ENCODE measurements at regions not wholly inside any gene's neighbourhood (a gene's known extent, or its start where the extent isn't known, plus 50 kb on each side); places are given as distances from the start of the nearest gene placed in this dataset.

DNA sequence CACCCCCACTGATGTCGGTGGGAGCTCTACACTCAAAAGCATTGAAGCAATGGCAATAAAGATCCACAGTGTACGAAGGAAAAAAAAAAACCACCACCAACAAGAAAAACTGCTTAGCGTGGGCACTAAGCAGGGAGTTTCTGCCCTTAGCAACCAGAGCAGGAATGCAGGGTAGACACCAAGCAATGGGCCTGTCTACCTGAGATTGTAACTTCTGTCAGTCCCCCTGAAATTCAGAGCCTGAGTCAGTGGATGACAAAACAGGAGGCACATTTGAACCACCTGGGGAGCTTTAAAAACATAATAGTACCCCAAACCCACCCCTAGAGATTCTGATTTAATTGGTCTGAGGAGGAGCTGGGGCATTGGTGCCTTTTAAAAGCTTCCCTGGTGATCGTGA, 275.2 kb downstream of the SATB1 start:
- no peaks in the 10 kb centered on the region for H3K79me1 ChIP-seq (ENCODE audit: insufficient read depth, low read depth, low read length, poor library complexity, severe bottlenecking)
- H3K27ac ChIP-seq (ENCODE audit: insufficient read length, low read depth, low read length), result no peak overlapping the region
- no peak overlapping the region for H2AK5ac ChIP-seq (ENCODE audit: insufficient read length, low read length)
- no peak overlapping the region for H3K18ac ChIP-seq (ENCODE audit: insufficient read length, low read depth, low read length)
- H4K5ac ChIP-seq (ENCODE audit: insufficient read length, low read depth, low read length), result no peak overlapping the region
- H3K27me3 Mint-ChIP-seq (ENCODE audit: low read depth), result no peaks in the 10 kb centered on the region
- H4K20me1 ChIP-seq (ENCODE audit: control insufficient read depth, insufficient read depth, insufficient read length), result no peaks in the 10 kb centered on the region
- no peaks in the 10 kb centered on the region for H3K79me2 ChIP-seq (ENCODE audit: insufficient read depth, low read length)
- no peak overlapping the region for H3K9ac ChIP-seq (ENCODE audit: extremely low read depth, insufficient read length, low read length)
- peaks cover 4% of the 10 kb centered on the region; the same call in 1 of the 2 replicates for H3K4me1 ChIP-seq (ENCODE audit: insufficient read depth, low read length)
- no peak overlapping the region for H3K23ac ChIP-seq (ENCODE audit: insufficient read length, low read depth, low read length)
- H3K27ac Mint-ChIP-seq, result peak overlapping the region in 1 of 3 experiments; percentile 23; a peak in 3 of 7 replicates
- no peaks in the 10 kb centered on the region for H3K9me3 Mint-ChIP-seq
- H3K4me3 Mint-ChIP-seq, result no peak overlapping the region
- no peaks in the 10 kb centered on the region for H3K27me3 ChIP-seq (ENCODE audit: insufficient read depth, low read length)
- H3T11ph ChIP-seq (ENCODE audit: low read length), result no peak overlapping the region
- no peak for DNase-seq
- H3K4me2 ChIP-seq (ENCODE audit: insufficient read depth, insufficient read length, low read length), result no peak overlapping the region
- H2BK20ac ChIP-seq (ENCODE audit: low read depth, low read length, poor library complexity, severe bottlenecking), result no peak overlapping the region
- no peak overlapping the region; the same call in 1 of the 2 replicates for H2BK15ac ChIP-seq (ENCODE audit: low read depth, low read length)
- peak overlapping the region; percentile 40; the same call in 1 of the 2 replicates for H3K14ac ChIP-seq (ENCODE audit: insufficient read depth, low read length)
- H3K4me1 Mint-ChIP-seq, result peaks cover 17 to 26% of the 10 kb centered on the region in 2 experiments
- TF ChIP-seq CTCF (conservative IDR thresholded peaks at IDR 0.05), result no peak
- no peaks in the 10 kb centered on the region for H3K9me3 ChIP-seq (ENCODE audit: control insufficient read depth, low read depth, low read length)
- no peak overlapping the region for H3K4ac ChIP-seq (ENCODE audit: low read depth, low read length)
- WGBS (ENCODE audit: extremely low coverage, insufficient read length, low lambda C conversion rate), result no CpG with 5 or more reads among the region's 4 CpGs
- H4K91ac ChIP-seq (ENCODE audit: insufficient read length, low read depth, low read length), result no peak overlapping the region
- no peak overlapping the region for H4K8ac ChIP-seq (replicated peaks; ENCODE audit: insufficient read length, low read depth, low read length)
- no peaks in the 10 kb centered on the region for H3K23me2 ChIP-seq (ENCODE audit: insufficient read length, low read depth, low read length, poor library complexity, severe bottlenecking)
- H3K36me3 Mint-ChIP-seq (ENCODE audit: insufficient read depth in 1 of 3, low read depth in 3 of 3), result no peaks in the 10 kb centered on the region
- no peak overlapping the region for H2BK5ac ChIP-seq (ENCODE audit: insufficient read length, low read length)
- no peak overlapping the region for H3K56ac ChIP-seq (ENCODE audit: insufficient read length, low read depth, low read length)
- no peak overlapping the region for H2BK12ac ChIP-seq (ENCODE audit: insufficient read length, low read depth, low read length)
- H2AFZ ChIP-seq (ENCODE audit: low read length), result no peak overlapping the region
- H2BK120ac ChIP-seq (ENCODE audit: low read depth, low read length, poor library complexity, severe bottlenecking), result peak overlapping the region; percentile 69
